Tibial artery (tissue), 4 donors: ENCODE measurements at regions not wholly inside any gene's neighbourhood (a gene's known extent, or its start where the extent isn't known, plus 50 kb on each side); places are given as distances from the start of the nearest gene placed in this dataset.

ENCODE experiments used
- DNase-seq, 2 donors: peaks; one replicate each; pipeline ENCODE4 v3.0.0-alpha.2; 2019
- H3K27ac ChIP-seq, 2 donors: fragments of 200-600 bp; sonication (generic) in 1 of 2; 1 replicate in 1 of 2; 2 replicates in 1 of 2; pipeline ENCODE4 v1.5.1; 2018 to 2019; ENCODE audit warnings: mild to moderate bottlenecking in 1 of 2
- H3K27me3 ChIP-seq, 2 donors: fragments of 200-600 bp; sonication (generic) in 1 of 2; one replicate each; pipeline versions ENCODE4 v1.5.1 to v1.6.0; 2016 to 2019
- H3K36me3 ChIP-seq, 3 donors: fragments of 200-600 bp; sonication (generic) in 2 of 3; one replicate each; pipeline ENCODE4 v1.5.1; 2016 to 2019; ENCODE audit warnings: mild to moderate bottlenecking in 2 of 3
- H3K4me1 ChIP-seq, 4 donors: fragments of 200-600 bp; sonication (generic) in 2 of 4; 1 replicate in 3 of 4; 2 replicates in 1 of 4; pipeline ENCODE4 v1.5.1; 2016 to 2019
- H3K4me3 ChIP-seq, 2 donors: fragments of 200-600 bp; sonication (generic) in 1 of 2; 1 replicate in 1 of 2; 2 replicates in 1 of 2; pipeline ENCODE4 v1.5.1; 2018 to 2019; ENCODE audit warnings: mild to moderate bottlenecking in 2 of 2
- H3K9me3 ChIP-seq, 3 donors: fragments of 200-600 bp; sonication (generic) in 1 of 3; one replicate each; pipeline ENCODE4 v1.5.1; 2016 to 2019
- intact Hi-C: fragments of 100-400 bp; cut with DNase I; formaldehyde crosslinking; loops from one replicate; pipeline ENCODE4 v1.15.0; 2023; ENCODE audit warnings: low total_unique reads
- TF ChIP-seq, protein P1 (sequence below), 2 experiments: fragments of 200-600 bp in 1 of 2; fragments of 450-650 bp in 1 of 2; IDR thresholded peaks; one replicate each; pipeline ENCODE4 v1.5.1; 2017 to 2019; ENCODE audit warnings: antibody characterized with exemption in 2 of 2, mild to moderate bottlenecking in 1 of 2, moderate library complexity in 1 of 2

- TF ChIP-seq, protein P1, sequence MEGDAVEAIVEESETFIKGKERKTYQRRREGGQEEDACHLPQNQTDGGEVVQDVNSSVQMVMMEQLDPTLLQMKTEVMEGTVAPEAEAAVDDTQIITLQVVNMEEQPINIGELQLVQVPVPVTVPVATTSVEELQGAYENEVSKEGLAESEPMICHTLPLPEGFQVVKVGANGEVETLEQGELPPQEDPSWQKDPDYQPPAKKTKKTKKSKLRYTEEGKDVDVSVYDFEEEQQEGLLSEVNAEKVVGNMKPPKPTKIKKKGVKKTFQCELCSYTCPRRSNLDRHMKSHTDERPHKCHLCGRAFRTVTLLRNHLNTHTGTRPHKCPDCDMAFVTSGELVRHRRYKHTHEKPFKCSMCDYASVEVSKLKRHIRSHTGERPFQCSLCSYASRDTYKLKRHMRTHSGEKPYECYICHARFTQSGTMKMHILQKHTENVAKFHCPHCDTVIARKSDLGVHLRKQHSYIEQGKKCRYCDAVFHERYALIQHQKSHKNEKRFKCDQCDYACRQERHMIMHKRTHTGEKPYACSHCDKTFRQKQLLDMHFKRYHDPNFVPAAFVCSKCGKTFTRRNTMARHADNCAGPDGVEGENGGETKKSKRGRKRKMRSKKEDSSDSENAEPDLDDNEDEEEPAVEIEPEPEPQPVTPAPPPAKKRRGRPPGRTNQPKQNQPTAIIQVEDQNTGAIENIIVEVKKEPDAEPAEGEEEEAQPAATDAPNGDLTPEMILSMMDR (IDR thresholded peaks at IDR 0.05) = no peak
- no peaks in the 10 kb centered on the region for H3K9me3 ChIP-seq
- H3K27me3 ChIP-seq = no peaks in the 10 kb centered on the region
- no peaks in the 10 kb centered on the region for H3K4me1 ChIP-seq
- no peak overlapping the region for H3K27ac ChIP-seq
- H3K4me3 ChIP-seq = no peak overlapping the region
- intact Hi-C loops = no loop called here
- no peak for DNase-seq
- no peaks in the 10 kb centered on the region for H3K36me3 ChIP-seq
These were observed 901.8 kb downstream of the GLUD2 start for GRCh38 chrX:121949041-121949760.

DNA sequence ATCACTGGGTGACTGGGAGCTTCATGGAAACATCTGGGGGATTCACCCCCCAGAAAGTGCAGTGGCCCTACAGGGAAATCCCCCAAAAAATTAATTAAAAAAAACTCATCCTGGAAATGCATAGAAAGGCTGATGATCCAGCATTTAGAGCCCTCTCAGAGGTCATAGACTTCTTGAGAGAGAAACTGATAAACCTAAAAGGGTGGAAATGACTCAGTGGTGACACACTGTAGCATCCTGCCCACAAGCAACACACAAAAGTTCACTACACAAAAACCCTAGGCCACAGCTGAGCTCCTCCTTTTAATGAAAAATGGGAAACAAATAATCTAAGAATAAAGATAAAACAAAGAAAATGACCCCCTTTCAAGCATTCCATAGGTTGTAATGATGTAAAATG is 911.5 kb downstream of the GLUD2 start:
- H3K27me3 ChIP-seq = no peaks in the 10 kb centered on the region
- H3K9me3 ChIP-seq = no peaks in the 10 kb centered on the region
- no peak for DNase-seq
- TF ChIP-seq, protein P1 (IDR thresholded peaks at IDR 0.05) = no peak
- intact Hi-C loops = no loop called here
- peaks cover 0 to 6% (median 0%) of the 10 kb centered on the region in 4 donors for H3K4me1 ChIP-seq
- H3K27ac ChIP-seq = no peak overlapping the region
- no peaks in the 10 kb centered on the region for H3K36me3 ChIP-seq
- no peak overlapping the region for H3K4me3 ChIP-seq

- H3K4me3 ChIP-seq = no peak overlapping the region
- DNase-seq = no peak
- intact Hi-C loops = no loop called here
- no peaks in the 10 kb centered on the region for H3K27me3 ChIP-seq
- H3K9me3 ChIP-seq = peaks cover 0 to 12% (median 11%) of the 10 kb centered on the region in 3 donors
- TF ChIP-seq, protein P1 (IDR thresholded peaks at IDR 0.05) = no peak
- H3K36me3 ChIP-seq = no peaks in the 10 kb centered on the region
- no peak overlapping the region for H3K27ac ChIP-seq
- no peaks in the 10 kb centered on the region for H3K4me1 ChIP-seq
These were observed 928.3 kb downstream of the GLUD2 start for GRCh38 chrX:121975671-121976070.

- no peak for DNase-seq
- TF ChIP-seq, protein P1 (IDR thresholded peaks at IDR 0.05) = no peak
- intact Hi-C loops = no loop called here
These were observed 939.8 kb downstream of the GLUD2 start for GRCh38 chrX:121987163-121987562.

DNA sequence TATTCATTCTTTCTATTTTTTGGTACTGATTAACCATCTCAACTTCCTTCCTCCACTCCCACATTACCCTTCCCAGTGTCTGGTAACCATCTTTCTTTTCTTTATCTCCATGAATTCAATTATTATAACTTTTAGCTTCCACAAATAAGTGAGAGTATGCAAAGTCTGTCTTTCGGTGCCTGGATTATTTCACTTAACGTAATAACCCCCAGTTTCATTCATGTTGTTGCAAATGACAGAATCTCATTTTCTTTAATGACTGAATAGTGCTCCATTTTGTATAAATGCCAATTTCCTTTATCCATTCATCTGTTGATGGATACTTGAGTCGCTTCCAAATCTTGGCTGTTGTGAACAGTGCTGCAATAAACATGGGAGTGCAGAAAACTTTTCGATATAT is 940.4 kb downstream of the GLUD2 start:
- intact Hi-C loops = no loop called here
- no peaks in the 10 kb centered on the region for H3K9me3 ChIP-seq
- no peaks in the 10 kb centered on the region for H3K27me3 ChIP-seq
- DNase-seq = no peak
- no peaks in the 10 kb centered on the region for H3K36me3 ChIP-seq
- no peak overlapping the region for H3K27ac ChIP-seq
- TF ChIP-seq, protein P1 (IDR thresholded peaks at IDR 0.05) = no peak
- H3K4me1 ChIP-seq = no peaks in the 10 kb centered on the region
- H3K4me3 ChIP-seq = no peak overlapping the region

More at GRCh38 chrX:121987163-121987562, 939.8 kb downstream of the GLUD2 start:
- Histone ChIP-seq H3K36me3 (no peaks in the 10 kb centered on the region), H3K4me3 (no peak overlapping the region), H3K9me3 (no peaks in the 10 kb centered on the region), H3K4me1 (no peaks in the 10 kb centered on the region), H3K27ac (no peak overlapping the region), H3K27me3 (no peaks in the 10 kb centered on the region)
